Body of pancreas (tissue), 4 donors: ENCODE measurements at regions not wholly inside any gene's neighbourhood (a gene's known extent, or its start where the extent isn't known, plus 50 kb on each side); places are given as distances from the start of the nearest gene placed in this dataset.

ENCODE experiments used
- CTCF ChIP-seq, 7 experiments: fragments of 450-650 bp in 4 of 7; fragments of 200-600 bp in 3 of 7; sonication (generic) in 3 of 7; IDR thresholded peaks; one replicate each; pipeline ENCODE4 v1.5.1; 2016 to 2019; ENCODE audit warnings: antibody characterized with exemption in 7 of 7
- POLR2A ChIP-seq, 3 donors: fragments of 450-650 bp; IDR thresholded peaks; one replicate each; pipeline ENCODE4 v1.6.1; 2016; ENCODE audit warnings: antibody characterized with exemption in 3 of 3, mild to moderate bottlenecking in 2 of 3

GRCh38 chr2:16816016-16816415, 150.4 kb upstream of the CYRIA start:
- no peak for TF ChIP-seq CTCF (IDR thresholded peaks at IDR 0.05)
- no peak for TF ChIP-seq POLR2A (IDR thresholded peaks at IDR 0.05)
